GM23338 (cell line): ENCODE measurements at regions not wholly inside any gene's neighbourhood (a gene's known extent, or its start where the extent isn't known, plus 50 kb on each side); places are given as distances from the start of the nearest gene placed in this dataset.
A peak's percentile ranks its signal among the peaks of the same experiment; 100 is the strongest.

Experiments
- ATAC-seq: fragments of 200-7000 bp; cut with Tn5 transposase; 3 replicates; pipeline ENCODE4 v1.9.1; 2020
- DNase-seq: peaks from one replicate; pipeline ENCODE4 v3.0.0-alpha.2; 2015; ENCODE audit warnings: low spot score
- H2AFZ ChIP-seq: fragments of 200-600 bp; sonication (generic); 2 replicates; pipeline ENCODE4 v1.8.0; 2016; ENCODE audit warnings: antibody characterized with exemption, mild to moderate bottlenecking, moderate library complexity
- H3F3A ChIP-seq: fragments of 200-600 bp; sonication (generic); replicated peaks from 2 replicates; pipeline ENCODE4 v1.8.0; 2017; ENCODE audit warnings: antibody characterized with exemption, mixed run types, low read depth
- H3K27ac ChIP-seq: fragments of 200-600 bp; sonication (generic); 2 replicates; pipeline ENCODE4 v1.6.1; 2016; ENCODE audit warnings: low read depth
- H3K27me3 ChIP-seq: fragments of 200-600 bp; sonication (generic); 2 replicates; pipeline ENCODE4 v1.8.0; 2016; ENCODE audit warnings: mild to moderate bottlenecking, mixed run types, moderate library complexity; ENCODE audit not compliant: insufficient read depth
- H3K36me3 ChIP-seq: fragments of 200-600 bp; sonication (generic); 2 replicates; pipeline ENCODE4 v1.8.0; 2016; ENCODE audit warnings: mild to moderate bottlenecking; ENCODE audit not compliant: insufficient read depth
- H3K4me1 ChIP-seq: fragments of 200-600 bp; sonication (generic); 2 replicates; pipeline ENCODE4 v1.8.0; 2016; ENCODE audit warnings: mild to moderate bottlenecking, moderate library complexity; ENCODE audit not compliant: insufficient read depth
- H3K4me2 ChIP-seq: fragments of 200-600 bp; sonication (generic); 2 replicates; pipeline ENCODE4 v1.7.1; 2017; ENCODE audit warnings: mixed run types
- H3K4me3 ChIP-seq: fragments of 200-600 bp; sonication (generic); 2 replicates; pipeline ENCODE4 v1.6.1; 2016; ENCODE audit warnings: mixed run types
- H3K79me2 ChIP-seq: fragments of 200-600 bp; sonication (generic); replicated peaks from 2 replicates; pipeline ENCODE4 v1.8.0; 2017; ENCODE audit warnings: mild to moderate bottlenecking; ENCODE audit not compliant: insufficient read depth
- H3K9me2 ChIP-seq: fragments of 200-600 bp; sonication (generic); 2 replicates; pipeline ENCODE4 v1.8.0; 2017; ENCODE audit not compliant: insufficient read depth
- H4K20me1 ChIP-seq: fragments of 200-600 bp; sonication (generic); replicated peaks from 2 replicates; pipeline ENCODE4 v1.8.0; 2017; ENCODE audit warnings: mild to moderate bottlenecking; ENCODE audit not compliant: insufficient read depth
- H3K27ac Mint-ChIP-seq: 2 replicates; pipeline ENCODE4 v1.8.0; 2020; ENCODE audit warnings: inconsistent platforms, mild to moderate bottlenecking, moderate library complexity, mixed read lengths
- H3K27me3 Mint-ChIP-seq: 3 replicates; pipeline ENCODE4 v1.8.0; 2022; ENCODE audit warnings: low read depth, mild to moderate bottlenecking, moderate library complexity, mixed read lengths, inconsistent platforms; ENCODE audit not compliant: insufficient read depth, poor library complexity
- H3K36me3 Mint-ChIP-seq: 3 replicates; pipeline ENCODE4 v1.8.0; 2021; ENCODE audit warnings: low read depth, mild to moderate bottlenecking, inconsistent platforms, moderate library complexity, mixed read lengths
- H3K4me1 Mint-ChIP-seq: 3 replicates; pipeline ENCODE4 v1.8.0; 2020; ENCODE audit warnings: mild to moderate bottlenecking, inconsistent platforms, mixed read lengths
- H3K4me3 Mint-ChIP-seq: 3 replicates; pipeline ENCODE4 v1.8.0; 2021; ENCODE audit warnings: moderate library complexity, mild to moderate bottlenecking, inconsistent platforms, mixed read lengths
- H3K9me3 Mint-ChIP-seq: 3 replicates; pipeline ENCODE4 v1.8.0; 2020; ENCODE audit warnings: moderate library complexity, mild to moderate bottlenecking, inconsistent platforms, mixed read lengths
- CREB1 ChIP-seq: fragments of 250-450 bp; sonication (Bioruptor Pico); IDR thresholded peaks from 2 replicates; pipeline ENCODE4 v1.5.0; 2020; ENCODE audit warnings: low read depth, mild to moderate bottlenecking, moderate library complexity
- CTCF ChIP-seq, 2 experiments: fragments of 200-600 bp in 1 of 2; sonication (generic) in 1 of 2; conservative IDR thresholded peaks; 2 replicates each; pipeline versions ENCODE4 v1.5.1 to v1.6.1; 2016 to 2017; ENCODE audit warnings: antibody characterized with exemption in 2 of 2, low read depth in 2 of 2, mild to moderate bottlenecking in 2 of 2, moderate library complexity in 1 of 2
- ETS1 ChIP-seq: IDR thresholded peaks from 2 replicates; pipeline ENCODE4 v1.6.1; 2016; ENCODE audit warnings: antibody characterized with exemption
- EZH2 ChIP-seq: fragments of 200-600 bp; sonication (generic); IDR thresholded peaks from one replicate; pipeline ENCODE4 v1.8.0; 2017; ENCODE audit warnings: antibody characterized with exemption, mild to moderate bottlenecking, low read depth; ENCODE audit not compliant: unreplicated experiment
- EZH2phosphoT487 ChIP-seq: fragments of 200-600 bp; sonication (generic); IDR thresholded peaks from one replicate; pipeline ENCODE4 v1.8.1; 2018; ENCODE audit warnings: antibody characterized with exemption; ENCODE audit not compliant: unreplicated experiment
- JUNB ChIP-seq: IDR thresholded peaks from one replicate; pipeline ENCODE4 v1.6.1; 2016; ENCODE audit warnings: antibody characterized with exemption; ENCODE audit not compliant: unreplicated experiment
- NANOG ChIP-seq: IDR thresholded peaks from 2 replicates; pipeline ENCODE4 v1.6.1; 2016; ENCODE audit warnings: antibody characterized with exemption, borderline replicate concordance
- REST ChIP-seq: IDR thresholded peaks from one replicate; pipeline ENCODE4 v1.6.1; 2018; ENCODE audit warnings: antibody characterized with exemption; ENCODE audit not compliant: unreplicated experiment
- STAT1 ChIP-seq: IDR thresholded peaks from one replicate; pipeline ENCODE4 v1.6.1; 2016; ENCODE audit warnings: antibody characterized with exemption; ENCODE audit not compliant: unreplicated experiment
- ZNF114 ChIP-seq: fragments of 250-450 bp; sonication (Bioruptor Pico); IDR thresholded peaks from 2 replicates; pipeline ENCODE4 v1.5.0; 2020; ENCODE audit warnings: mild to moderate bottlenecking, moderate library complexity
- ZNF331 ChIP-seq: fragments of 250-450 bp; sonication (Bioruptor Pico); IDR thresholded peaks from 2 replicates; pipeline ENCODE4 v1.5.0; 2020; ENCODE audit warnings: low read depth, mild to moderate bottlenecking, moderate library complexity

- H3K79me2 ChIP-seq = no peaks in the 10 kb centered on the region
- no peak overlapping the region for H3K4me2 ChIP-seq
- H3K9me3 Mint-ChIP-seq = peaks cover 3% of the 10 kb centered on the region; the same call in 1 of the 3 replicates
- DNase-seq (no peak), ATAC-seq (no peak)
- H3K4me3 ChIP-seq = no peak overlapping the region
- H3K27me3 Mint-ChIP-seq = no peaks in the 10 kb centered on the region
- H3K27me3 ChIP-seq = no peaks in the 10 kb centered on the region
- no peaks in the 10 kb centered on the region for H3K36me3 ChIP-seq
- H2AFZ ChIP-seq = no peak overlapping the region
- no peak overlapping the region for H3K27ac Mint-ChIP-seq
- H3K9me2 ChIP-seq = no peaks in the 10 kb centered on the region
- no peak overlapping the region for H3K4me3 Mint-ChIP-seq
- no peaks in the 10 kb centered on the region for H3K4me1 ChIP-seq
- H3F3A ChIP-seq = no peaks in the 10 kb centered on the region
- H4K20me1 ChIP-seq = no peaks in the 10 kb centered on the region
- no peaks in the 10 kb centered on the region for H3K4me1 Mint-ChIP-seq
- no peak overlapping the region for H3K27ac ChIP-seq
- TF ChIP-seq CTCF (conservative IDR thresholded peaks at IDR 0.05; ENCODE audit: low read depth in 2 of 2) = no peak
- TF ChIP-seq EZH2 = no peak
- TF ChIP-seq CREB1 (CRISPR knock-in tag) = no peak
- TF ChIP-seq REST = no peak
- no peak for TF ChIP-seq JUNB
- TF ChIP-seq ZNF114 (CRISPR knock-in tag) = no peak
- no peak for TF ChIP-seq ETS1
- no peak for TF ChIP-seq EZH2phosphoT487
- TF ChIP-seq NANOG = no peak
- no peak for TF ChIP-seq STAT1
- H3K36me3 Mint-ChIP-seq = no peaks in the 10 kb centered on the region
Measured at GRCh38 chr11:57111619-57112018, 70.1 kb upstream of the LRRC55 start.

GRCh38 chr11:57116654-57117053, 65.1 kb upstream of the LRRC55 start:
- no peaks in the 10 kb centered on the region for H3F3A ChIP-seq
- peaks cover 6% of the 10 kb centered on the region; the same call in 2 of the 3 replicates for H3K4me1 Mint-ChIP-seq
- H3K4me3 Mint-ChIP-seq = no peak overlapping the region
- 0 out of 2 replicates have a peak overlapping the region, but pooled peaks have one; percentile 45 for H2AFZ ChIP-seq
- ATAC-seq = peak; percentile 82
- H3K79me2 ChIP-seq = no peaks in the 10 kb centered on the region
- H3K27me3 Mint-ChIP-seq = no peaks in the 10 kb centered on the region
- no peak for TF ChIP-seq ZNF331 (CRISPR knock-in tag)
- peak; percentile 69 to 79 for TF ChIP-seq CTCF (conservative IDR thresholded peaks at IDR 0.05; ENCODE audit: low read depth in 2 of 2)
- H3K27ac ChIP-seq = no peak overlapping the region
- H3K4me3 ChIP-seq = no peak overlapping the region
- H3K36me3 Mint-ChIP-seq = no peaks in the 10 kb centered on the region
- peaks cover 4% of the 10 kb centered on the region; the same call in 2 of the 3 replicates for H3K9me3 Mint-ChIP-seq
- no peak overlapping the region for H3K27ac Mint-ChIP-seq
- H4K20me1 ChIP-seq = no peaks in the 10 kb centered on the region
- no peaks in the 10 kb centered on the region for H3K27me3 ChIP-seq
- no peaks in the 10 kb centered on the region for H3K36me3 ChIP-seq
- H3K4me2 ChIP-seq = no peak overlapping the region
- H3K4me1 ChIP-seq = no peaks in the 10 kb centered on the region
- H3K9me2 ChIP-seq = 0 out of 2 replicates have a peak, but pooled peaks cover 5% of the 10 kb centered on the region
- peak; percentile 74 for DNase-seq
